Stomach (tissue), 4 donors: ENCODE measurements at regions not wholly inside any gene's neighbourhood (a gene's known extent, or its start where the extent isn't known, plus 50 kb on each side); places are given as distances from the start of the nearest gene placed in this dataset.

ENCODE experiments used
- POLR2A ChIP-seq, 4 donors: fragments of 450-650 bp; IDR thresholded peaks; one replicate each; pipeline ENCODE4 v1.6.1; 2016; ENCODE audit warnings: antibody characterized with exemption in 4 of 4, control low read depth in 2 of 4, mild to moderate bottlenecking in 1 of 4, moderate library complexity in 1 of 4
- POLR2AphosphoS5 ChIP-seq, 3 donors: sonication (generic); formaldehyde crosslinking; IDR thresholded peaks; one replicate each; pipeline ENCODE4 v1.6.1; 2016; ENCODE audit warnings: antibody characterized with exemption in 3 of 3
- TF ChIP-seq, protein P1 (sequence below), 7 experiments: fragments of 450-650 bp in 4 of 7; fragments of 200-600 bp in 3 of 7; sonication (generic) in 3 of 7; IDR thresholded peaks; one replicate each; pipeline ENCODE4 v1.5.1; 2016 to 2019; ENCODE audit warnings: antibody characterized with exemption in 7 of 7, control low read depth in 2 of 7, mild to moderate bottlenecking in 1 of 7

DNA sequence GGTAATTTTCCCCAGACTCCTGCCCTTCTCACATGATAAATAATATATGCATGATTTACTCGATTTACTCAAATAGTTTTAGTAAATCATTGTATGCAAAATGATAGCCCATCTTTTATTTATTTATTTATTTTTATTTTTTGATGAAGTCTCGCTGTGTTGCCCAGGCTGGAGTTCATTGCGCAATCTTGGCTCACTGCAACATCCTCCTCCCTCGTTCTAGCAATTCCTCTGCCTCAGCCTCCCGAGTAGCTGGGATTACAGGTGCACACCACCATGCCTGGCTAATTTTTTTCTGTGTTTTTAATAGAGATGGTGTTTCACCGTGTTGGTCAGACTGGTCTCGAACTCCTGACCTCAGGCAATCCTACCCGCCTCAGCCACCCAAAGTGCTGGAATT is 343.8 kb upstream of the PLSCR5 start:
- TF ChIP-seq, protein P1, sequence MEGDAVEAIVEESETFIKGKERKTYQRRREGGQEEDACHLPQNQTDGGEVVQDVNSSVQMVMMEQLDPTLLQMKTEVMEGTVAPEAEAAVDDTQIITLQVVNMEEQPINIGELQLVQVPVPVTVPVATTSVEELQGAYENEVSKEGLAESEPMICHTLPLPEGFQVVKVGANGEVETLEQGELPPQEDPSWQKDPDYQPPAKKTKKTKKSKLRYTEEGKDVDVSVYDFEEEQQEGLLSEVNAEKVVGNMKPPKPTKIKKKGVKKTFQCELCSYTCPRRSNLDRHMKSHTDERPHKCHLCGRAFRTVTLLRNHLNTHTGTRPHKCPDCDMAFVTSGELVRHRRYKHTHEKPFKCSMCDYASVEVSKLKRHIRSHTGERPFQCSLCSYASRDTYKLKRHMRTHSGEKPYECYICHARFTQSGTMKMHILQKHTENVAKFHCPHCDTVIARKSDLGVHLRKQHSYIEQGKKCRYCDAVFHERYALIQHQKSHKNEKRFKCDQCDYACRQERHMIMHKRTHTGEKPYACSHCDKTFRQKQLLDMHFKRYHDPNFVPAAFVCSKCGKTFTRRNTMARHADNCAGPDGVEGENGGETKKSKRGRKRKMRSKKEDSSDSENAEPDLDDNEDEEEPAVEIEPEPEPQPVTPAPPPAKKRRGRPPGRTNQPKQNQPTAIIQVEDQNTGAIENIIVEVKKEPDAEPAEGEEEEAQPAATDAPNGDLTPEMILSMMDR (IDR thresholded peaks at IDR 0.05), result no peak
- TF ChIP-seq POLR2A (IDR thresholded peaks at IDR 0.05) (no peak), POLR2AphosphoS5 (IDR thresholded peaks at IDR 0.05) (no peak)
